Ovary (tissue), 3 donors: ENCODE measurements at regions not wholly inside any gene's neighbourhood (a gene's known extent, or its start where the extent isn't known, plus 50 kb on each side); places are given as distances from the start of the nearest gene placed in this dataset.

Experiments used
- EP300 ChIP-seq: sonication (generic); formaldehyde crosslinking; IDR thresholded peaks from one replicate; pipeline ENCODE4 v1.6.1; 2017; ENCODE audit warnings: antibody characterized with exemption
- POLR2A ChIP-seq: fragments of 450-650 bp; IDR thresholded peaks from one replicate; pipeline ENCODE4 v1.6.1; 2017; ENCODE audit warnings: antibody characterized with exemption, mild to moderate bottlenecking, moderate library complexity
- TF ChIP-seq, protein P1 (sequence below), 3 donors: fragments of 450-650 bp in 2 of 3; fragments of 200-600 bp in 1 of 3; IDR thresholded peaks; one replicate each; pipeline versions ENCODE4 v1.5.1 to v1.8.0; 2016 to 2022; ENCODE audit warnings: antibody characterized with exemption in 3 of 3, mild to moderate bottlenecking in 1 of 3
- donor health status: DM: no; HTN: no; CAD: no.

DNA sequence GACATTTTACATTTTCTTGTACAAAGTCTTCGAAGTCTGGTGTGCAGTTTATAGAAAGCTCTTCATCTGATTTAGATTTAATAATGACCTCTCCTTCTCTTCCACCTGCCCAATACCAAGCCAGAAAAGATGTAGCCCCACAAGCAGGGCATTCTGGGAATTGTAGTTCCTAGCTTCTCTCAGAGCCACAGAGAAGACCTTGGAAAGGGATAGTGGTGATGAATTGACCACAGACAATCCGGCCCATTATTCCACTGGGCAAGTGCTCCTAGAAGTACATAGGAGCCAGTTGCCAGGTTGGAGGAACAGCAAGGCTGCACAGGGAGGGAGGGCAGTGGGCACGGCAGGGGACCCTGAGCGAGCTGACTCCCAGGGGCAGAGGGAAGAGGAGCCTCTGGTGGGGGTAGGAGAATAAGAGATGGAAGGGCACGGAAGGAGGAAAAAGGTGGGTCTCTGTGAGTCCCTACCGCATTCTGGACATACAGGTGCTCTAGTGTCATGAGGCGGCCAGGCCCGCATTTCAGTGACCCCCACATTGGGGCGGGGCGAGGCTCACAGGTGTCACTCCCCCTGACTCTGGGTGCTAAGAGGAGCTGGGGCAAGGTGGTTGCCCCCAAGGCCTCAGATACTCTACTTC is 152.5 kb upstream of the HAAO start:
- TF ChIP-seq EP300 = no peak
- TF ChIP-seq, protein P1, sequence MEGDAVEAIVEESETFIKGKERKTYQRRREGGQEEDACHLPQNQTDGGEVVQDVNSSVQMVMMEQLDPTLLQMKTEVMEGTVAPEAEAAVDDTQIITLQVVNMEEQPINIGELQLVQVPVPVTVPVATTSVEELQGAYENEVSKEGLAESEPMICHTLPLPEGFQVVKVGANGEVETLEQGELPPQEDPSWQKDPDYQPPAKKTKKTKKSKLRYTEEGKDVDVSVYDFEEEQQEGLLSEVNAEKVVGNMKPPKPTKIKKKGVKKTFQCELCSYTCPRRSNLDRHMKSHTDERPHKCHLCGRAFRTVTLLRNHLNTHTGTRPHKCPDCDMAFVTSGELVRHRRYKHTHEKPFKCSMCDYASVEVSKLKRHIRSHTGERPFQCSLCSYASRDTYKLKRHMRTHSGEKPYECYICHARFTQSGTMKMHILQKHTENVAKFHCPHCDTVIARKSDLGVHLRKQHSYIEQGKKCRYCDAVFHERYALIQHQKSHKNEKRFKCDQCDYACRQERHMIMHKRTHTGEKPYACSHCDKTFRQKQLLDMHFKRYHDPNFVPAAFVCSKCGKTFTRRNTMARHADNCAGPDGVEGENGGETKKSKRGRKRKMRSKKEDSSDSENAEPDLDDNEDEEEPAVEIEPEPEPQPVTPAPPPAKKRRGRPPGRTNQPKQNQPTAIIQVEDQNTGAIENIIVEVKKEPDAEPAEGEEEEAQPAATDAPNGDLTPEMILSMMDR (IDR thresholded peaks at IDR 0.05) = no peak
- TF ChIP-seq POLR2A = no peak
